ENCODE measurements at regions not wholly inside any gene's neighbourhood (a gene's known extent, or its start where the extent isn't known, plus 50 kb on each side); places are given as distances from the start of the nearest gene placed in this dataset.

DNA sequence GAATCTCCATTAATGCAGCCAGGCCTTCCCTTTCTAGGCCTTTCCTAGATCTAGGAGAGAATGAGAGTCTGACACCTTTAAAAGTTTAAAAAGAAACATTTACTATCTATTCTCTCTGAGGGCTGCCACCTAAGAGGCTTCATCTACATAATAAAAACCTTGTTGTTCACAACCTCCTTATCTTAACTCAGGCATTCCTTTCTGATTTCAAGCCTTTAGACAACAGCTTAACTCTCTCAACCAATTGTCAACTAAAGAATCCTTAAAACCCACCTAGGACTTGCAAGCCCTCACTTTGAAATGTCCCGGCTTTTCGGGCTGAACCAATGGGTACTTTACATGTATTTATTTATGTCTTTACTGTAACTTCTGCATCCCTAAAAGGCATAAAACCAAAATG, 64.3 kb upstream of the RET start:
- DNase-seq = no peak

DNA sequence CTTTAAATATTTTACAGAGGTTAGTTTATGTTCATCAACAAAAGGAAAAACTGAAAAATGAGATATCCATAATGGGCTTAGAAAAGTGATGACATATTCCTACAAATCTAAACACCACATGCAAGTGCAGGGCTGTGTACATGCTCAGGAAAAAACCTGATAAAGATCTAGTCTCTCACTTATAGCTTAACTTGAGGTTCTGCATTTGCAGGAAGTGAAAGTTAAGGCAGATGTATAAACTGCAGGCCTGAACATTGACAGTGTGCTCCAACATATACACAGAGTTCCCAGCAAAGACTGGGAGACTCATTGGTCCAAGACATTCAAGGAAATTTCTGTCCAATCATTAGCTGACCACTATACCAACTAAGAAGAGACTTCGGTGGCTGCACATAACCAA, 63.8 kb upstream of the RET start:
- no peak for DNase-seq

GRCh38 chr10:43024524-43024923, 52.3 kb upstream of the RET start:
- DNase-seq = no peak

GRCh38 chr10:43024942-43025700, 51.7 kb upstream of the RET start:
- no peak for DNase-seq

GRCh38 chr10:43026039-43026973, 50.6 kb upstream of the RET start:
- peak; percentile 13 for DNase-seq

All from EL (cell line).